A673 (cell line): ENCODE measurements at regions not wholly inside any gene's neighbourhood (a gene's known extent, or its start where the extent isn't known, plus 50 kb on each side); places are given as distances from the start of the nearest gene placed in this dataset.
"Not testable (repeated sequence)": the region's sequence is repeated elsewhere in the genome, so short reads cannot be mapped to it uniquely, and the experiment has no call there.

Experiments used
- BruUV-seq: library from RNA; stranded (reverse); fragments of 400-500 nt; replicated peaks from 2 replicates; lab custom pipeline; 2021; lab: Mats Ljungman, UMichigan
- CTCF ChIA-PET: fragments of 300-600 bp; sonication (Branson Sonifier 250); formaldehyde crosslinking; loops from one replicate; lab custom pipeline; 2022; ENCODE audit warnings: antibody characterized with exemption; lab: Charles Lee
- POLR2A ChIA-PET: fragments of 300-600 bp; sonication (Branson Sonifier 250); formaldehyde crosslinking; loops from one replicate; lab custom pipeline; 2022; ENCODE audit warnings: antibody characterized with exemption; ENCODE audit not compliant: low non-redundant PET; lab: Charles Lee
- DNase-seq: peaks from one replicate; pipeline ENCODE4 v3.0.0-alpha.2; 2015; ENCODE audit warnings: low spot score
- H3K27ac ChIP-seq: fragments of 200-600 bp; sonication (generic); 2 replicates; pipeline ENCODE4 v1.5.1; 2016; ENCODE audit warnings: mixed run types, low read depth, mild to moderate bottlenecking, mixed read lengths, antibody characterized with exemption, low read length; ENCODE audit not compliant: poor library complexity, severe bottlenecking
- H3K27me3 ChIP-seq: fragments of 200-600 bp; sonication (generic); replicated peaks from 2 replicates; pipeline ENCODE4 v1.6.1; 2017; ENCODE audit warnings: mixed run types, low read depth, mild to moderate bottlenecking, mixed read lengths, antibody characterized with exemption, low read length; ENCODE audit not compliant: insufficient read depth, poor library complexity
- H3K36me3 ChIP-seq: fragments of 200-600 bp; sonication (generic); 2 replicates; pipeline ENCODE4 v1.6.1; 2016; ENCODE audit warnings: mixed run types, mild to moderate bottlenecking, mixed read lengths, antibody characterized with exemption, low read length; ENCODE audit not compliant: insufficient read depth, poor library complexity, severe bottlenecking
- H3K4me1 ChIP-seq: fragments of 200-600 bp; sonication (generic); 2 replicates; pipeline ENCODE4 v1.6.1; 2017; ENCODE audit warnings: mixed run types, mild to moderate bottlenecking, mixed read lengths, antibody characterized with exemption, low read length; ENCODE audit not compliant: insufficient read depth, poor library complexity, severe bottlenecking
- H3K4me3 ChIP-seq: fragments of 200-600 bp; sonication (generic); 2 replicates; pipeline ENCODE4 v1.5.1; 2016; ENCODE audit warnings: low read depth, mixed run types, mild to moderate bottlenecking, mixed read lengths, low read length; ENCODE audit not compliant: poor library complexity, severe bottlenecking
- H3K9me3 ChIP-seq: fragments of 200-600 bp; sonication (generic); 2 replicates; pipeline ENCODE4 v1.6.1; 2016; ENCODE audit warnings: mixed run types, low read depth, mild to moderate bottlenecking, mixed read lengths, antibody characterized with exemption, low read length; ENCODE audit not compliant: poor library complexity, severe bottlenecking
- CTCF ChIP-seq: fragments of 300-800, 200-600 bp; sonication (generic); conservative IDR thresholded peaks from 2 replicates; pipeline ENCODE4 v1.5.1; 2017; ENCODE audit warnings: low read depth, mild to moderate bottlenecking, antibody characterized with exemption, low read length, moderate library complexity, mixed read lengths
- EZH2 ChIP-seq: fragments of 200-600 bp; sonication (generic); IDR thresholded peaks from 2 replicates; pipeline ENCODE4 v1.6.1; 2017; ENCODE audit warnings: borderline replicate concordance, low read depth, mild to moderate bottlenecking, mixed read lengths, antibody characterized with exemption, low read length; ENCODE audit not compliant: poor library complexity, severe bottlenecking
- intact Hi-C: fragments of 100-400 bp; cut with micrococcal nuclease; formaldehyde crosslinking; loops from one replicate; pipeline ENCODE4 v1.10.0; 2022; ENCODE audit not compliant: unreplicated experiment

GRCh38 chr7:21334906-21335305, 93.0 kb upstream of the SP4 start:
- intact Hi-C loops = no loop called here
- no peaks in the 10 kb centered on the region for H3K36me3 ChIP-seq
- H3K27me3 ChIP-seq = peaks cover 37% of the 10 kb centered on the region
- no peak overlapping the region for H3K27ac ChIP-seq
- no peak for DNase-seq
- TF ChIP-seq EZH2 (no peak), CTCF (no peak)
- H3K4me3 ChIP-seq = no peak overlapping the region
- H3K4me1 ChIP-seq = no peaks in the 10 kb centered on the region
- no TSS peak for BruUV-seq
- ChIA-PET POLR2A (no interaction called here), CTCF (no interaction called here)
- no peaks in the 10 kb centered on the region for H3K9me3 ChIP-seq

- POLR2A ChIA-PET = no interaction called here
- Histone ChIP-seq H3K9me3 (no peaks in the 10 kb centered on the region), H3K27me3 (peaks cover 28% of the 10 kb centered on the region), H3K36me3 (no peaks in the 10 kb centered on the region), H3K4me1 (no peaks in the 10 kb centered on the region), H3K4me3 (no peak overlapping the region), H3K27ac (no peak overlapping the region)
- no TSS peak for BruUV-seq
- CTCF ChIA-PET = no interaction called here
- DNase-seq = no peak
- intact Hi-C loops = no loop called here
- TF ChIP-seq EZH2 (no peak), CTCF (no peak)
Observed at GRCh38 chr7:21336743-21337142, 91.1 kb upstream of the SP4 start.

- Histone ChIP-seq H3K4me3 (no peak overlapping the region), H3K4me1 (no peaks in the 10 kb centered on the region), H3K27me3 (peaks cover 13% of the 10 kb centered on the region), H3K36me3 (no peaks in the 10 kb centered on the region), H3K9me3 (no peaks in the 10 kb centered on the region), H3K27ac (no peak overlapping the region)
- BruUV-seq = no TSS peak
- TF ChIP-seq EZH2 (no peak), CTCF (no peak)
- no peak for DNase-seq
- intact Hi-C loops = no loop called here
- POLR2A ChIA-PET = no interaction called here
- CTCF ChIA-PET = no interaction called here
Observed at GRCh38 chr7:21338728-21339164, 89.1 kb upstream of the SP4 start.

GRCh38 chr7:21344900-21345299, 83.0 kb upstream of the SP4 start:
- H3K4me1 ChIP-seq, intact Hi-C loops, BruUV-seq, H3K27ac ChIP-seq, CTCF ChIA-PET, H3K36me3 ChIP-seq, H3K27me3 ChIP-seq, DNase-seq, H3K4me3 ChIP-seq, H3K9me3 ChIP-seq: not testable (repeated sequence)
- POLR2A ChIA-PET = interaction anchor here (0.6 kb wide), 1 partner anchor 82 kb away, joined by 4 read pairs; no protein-coding TSS in a partner anchor
